Mesodermal cell (in vitro differentiated cells): ENCODE measurements at regions not wholly inside any gene's neighbourhood (a gene's known extent, or its start where the extent isn't known, plus 50 kb on each side); places are given as distances from the start of the nearest gene placed in this dataset.

Source experiments
- H3K27ac ChIP-seq: 2 replicates; pipeline ENCODE4 v1.7.0; 2013; ENCODE audit warnings: mild to moderate bottlenecking, low read depth, low read length, moderate library complexity; ENCODE audit not compliant: severe bottlenecking
- H3K36me3 ChIP-seq: 2 replicates; pipeline ENCODE4 v1.7.1; 2013; ENCODE audit warnings: mild to moderate bottlenecking, low read length, moderate library complexity; ENCODE audit not compliant: control insufficient read depth, insufficient read depth
- H3K4me1 ChIP-seq: one replicate; pipeline ENCODE4 v1.7.1; 2013; ENCODE audit warnings: mild to moderate bottlenecking, low read length; ENCODE audit not compliant: insufficient read depth, control insufficient read depth, poor library complexity, severe bottlenecking
- H3K4me3 ChIP-seq: 2 replicates; pipeline ENCODE4 v1.7.0; 2013; ENCODE audit warnings: low read length, control low read depth, mild to moderate bottlenecking; ENCODE audit not compliant: insufficient read depth, poor library complexity, severe bottlenecking; ENCODE audit errors: extremely low read depth
- H3K9me3 ChIP-seq: 2 replicates; pipeline ENCODE4 v1.7.1; 2013; ENCODE audit warnings: mild to moderate bottlenecking, low read length, moderate library complexity; ENCODE audit not compliant: control insufficient read depth
- WGBS, 2 experiments: methylation state at CpG; one replicate each; pipeline ENCODE4 v1.1.5; 2013; ENCODE audit warnings: missing lambda C conversion rate in 2 of 2; ENCODE audit not compliant: insufficient coverage in 2 of 2; 5-methylcytosine and 5-hydroxymethylcytosine counted together

GRCh38 chr3:154486949-154487348 lies 57.0 kb upstream of the GPR149 start:
- no peak overlapping the region for H3K27ac ChIP-seq
- 76 to 87% methylated on average over 5 to 6 of the region's 9 CpGs for WGBS, 2 experiments
- no peaks in the 10 kb centered on the region for H3K36me3 ChIP-seq

GRCh38 chr3:154482507-154482906 lies 52.5 kb upstream of the GPR149 start:
- H3K4me3 ChIP-seq, result no peak overlapping the region
- 70% methylated on average over 2 of the region's 3 CpGs; no CpG with 5 or more reads in 1 of the 2 experiments for WGBS, 2 experiments
- H3K4me1 ChIP-seq, result no peaks in the 10 kb centered on the region
- no peaks in the 10 kb centered on the region for H3K9me3 ChIP-seq
- no peaks in the 10 kb centered on the region for H3K36me3 ChIP-seq
- H3K27ac ChIP-seq, result no peak overlapping the region

More at GRCh38 chr3:154486949-154487348, 57.0 kb upstream of the GPR149 start:
- Histone ChIP-seq H3K9me3 (no peaks in the 10 kb centered on the region), H3K4me1 (no peaks in the 10 kb centered on the region), H3K4me3 (no peak overlapping the region)

- H3K4me1 ChIP-seq, result no peaks in the 10 kb centered on the region
- 93% methylated on average over 3 of the region's 4 CpGs; no CpG with 5 or more reads in 1 of the 2 experiments for WGBS, 2 experiments
- no peaks in the 10 kb centered on the region for H3K36me3 ChIP-seq
Observed at GRCh38 chr3:154480033-154480432, 50.0 kb upstream of the GPR149 start.

More at GRCh38 chr3:154480033-154480432, 50.0 kb upstream of the GPR149 start:
- H3K9me3 ChIP-seq, result no peaks in the 10 kb centered on the region
- no peak overlapping the region for H3K27ac ChIP-seq
- no peak overlapping the region for H3K4me3 ChIP-seq
